Uterus (tissue), 3 donors: ENCODE measurements at regions not wholly inside any gene's neighbourhood (a gene's known extent, or its start where the extent isn't known, plus 50 kb on each side); places are given as distances from the start of the nearest gene placed in this dataset.

Experiments
- DNase-seq, 2 donors: peaks; one replicate each; pipeline ENCODE4 v3.0.0-alpha.2; 2019 to 2020
- H3K27ac ChIP-seq, 2 donors: fragments of 200-600 bp; sonication (generic); 1 replicate in 1 of 2; 2 replicates in 1 of 2; pipeline ENCODE4 v1.5.1; 2016 to 2018
- H3K27me3 ChIP-seq, 2 donors: fragments of 200-600 bp; sonication (generic); one replicate each; pipeline ENCODE4 v1.5.1; 2018 to 2019; ENCODE audit warnings: control low read depth in 1 of 2
- H3K36me3 ChIP-seq, 2 donors: fragments of 200-600 bp; sonication (generic); one replicate each; pipeline ENCODE4 v1.5.1; 2019; ENCODE audit warnings: control low read depth in 1 of 2
- H3K4me1 ChIP-seq, 2 donors: fragments of 200-600 bp; sonication (generic); one replicate each; pipeline ENCODE4 v1.5.1; 2018 to 2019; ENCODE audit warnings: control low read depth in 1 of 2
- H3K4me3 ChIP-seq, 2 donors: fragments of 200-600 bp; sonication (generic); 1 replicate in 1 of 2; 2 replicates in 1 of 2; pipeline ENCODE4 v1.5.1; 2018 to 2019; ENCODE audit warnings: mild to moderate bottlenecking in 1 of 2
- H3K9me3 ChIP-seq, 2 donors: fragments of 200-600 bp; sonication (generic); one replicate each; pipeline ENCODE4 v1.5.1; 2019; ENCODE audit warnings: control low read depth in 1 of 2
- POLR2A ChIP-seq, 2 donors: fragments of 450-650 bp; IDR thresholded peaks; one replicate each; pipeline ENCODE4 v1.6.1; 2016; ENCODE audit warnings: antibody characterized with exemption in 2 of 2, mild to moderate bottlenecking in 1 of 2, moderate library complexity in 1 of 2
- intact Hi-C: fragments of 100-400 bp; cut with DNase I; formaldehyde crosslinking; loops from one replicate; pipeline ENCODE4 v1.15.1; 2023; ENCODE audit warnings: low total_unique reads
- TF ChIP-seq, protein P1 (sequence below), 4 experiments: fragments of 200-600 bp in 2 of 4; fragments of 450-650 bp in 2 of 4; sonication (generic) in 2 of 4; IDR thresholded peaks; one replicate each; pipeline ENCODE4 v1.5.1; 2016 to 2019; ENCODE audit warnings: antibody characterized with exemption in 4 of 4, mild to moderate bottlenecking in 2 of 4, moderate library complexity in 1 of 4
- donor health status: DM: yes; HTN: yes; CAD: no.

DNA sequence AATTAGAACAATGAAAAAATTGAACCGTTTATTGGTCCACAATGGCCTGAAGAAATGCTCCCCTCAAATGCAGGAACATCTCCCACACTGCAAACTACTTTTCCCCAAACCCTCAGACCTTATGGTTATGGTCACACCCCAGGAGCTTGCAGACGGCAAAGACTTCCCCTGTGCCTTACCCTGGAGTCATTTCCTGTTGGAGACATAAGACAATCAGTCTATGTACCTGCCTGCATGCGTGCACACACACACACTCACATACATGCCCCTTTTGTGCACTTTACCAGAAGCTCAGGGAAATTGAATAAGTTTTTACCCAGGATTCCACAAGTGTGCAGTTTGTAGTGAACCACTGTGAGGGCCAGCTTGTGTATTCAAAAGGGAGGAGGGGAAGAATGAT is 281.9 kb upstream of the CELF4 start:
- Histone ChIP-seq H3K36me3 (no peaks in the 10 kb centered on the region), H3K9me3 (no peaks in the 10 kb centered on the region), H3K4me3 (no peak overlapping the region), H3K4me1 (no peaks in the 10 kb centered on the region), H3K27me3 (no peaks in the 10 kb centered on the region), H3K27ac (no peak overlapping the region)
- intact Hi-C loops = no loop called here
- no peak for DNase-seq
- TF ChIP-seq, protein P1, sequence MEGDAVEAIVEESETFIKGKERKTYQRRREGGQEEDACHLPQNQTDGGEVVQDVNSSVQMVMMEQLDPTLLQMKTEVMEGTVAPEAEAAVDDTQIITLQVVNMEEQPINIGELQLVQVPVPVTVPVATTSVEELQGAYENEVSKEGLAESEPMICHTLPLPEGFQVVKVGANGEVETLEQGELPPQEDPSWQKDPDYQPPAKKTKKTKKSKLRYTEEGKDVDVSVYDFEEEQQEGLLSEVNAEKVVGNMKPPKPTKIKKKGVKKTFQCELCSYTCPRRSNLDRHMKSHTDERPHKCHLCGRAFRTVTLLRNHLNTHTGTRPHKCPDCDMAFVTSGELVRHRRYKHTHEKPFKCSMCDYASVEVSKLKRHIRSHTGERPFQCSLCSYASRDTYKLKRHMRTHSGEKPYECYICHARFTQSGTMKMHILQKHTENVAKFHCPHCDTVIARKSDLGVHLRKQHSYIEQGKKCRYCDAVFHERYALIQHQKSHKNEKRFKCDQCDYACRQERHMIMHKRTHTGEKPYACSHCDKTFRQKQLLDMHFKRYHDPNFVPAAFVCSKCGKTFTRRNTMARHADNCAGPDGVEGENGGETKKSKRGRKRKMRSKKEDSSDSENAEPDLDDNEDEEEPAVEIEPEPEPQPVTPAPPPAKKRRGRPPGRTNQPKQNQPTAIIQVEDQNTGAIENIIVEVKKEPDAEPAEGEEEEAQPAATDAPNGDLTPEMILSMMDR (IDR thresholded peaks at IDR 0.05) = no peak
- no peak for TF ChIP-seq POLR2A (IDR thresholded peaks at IDR 0.05)

DNA sequence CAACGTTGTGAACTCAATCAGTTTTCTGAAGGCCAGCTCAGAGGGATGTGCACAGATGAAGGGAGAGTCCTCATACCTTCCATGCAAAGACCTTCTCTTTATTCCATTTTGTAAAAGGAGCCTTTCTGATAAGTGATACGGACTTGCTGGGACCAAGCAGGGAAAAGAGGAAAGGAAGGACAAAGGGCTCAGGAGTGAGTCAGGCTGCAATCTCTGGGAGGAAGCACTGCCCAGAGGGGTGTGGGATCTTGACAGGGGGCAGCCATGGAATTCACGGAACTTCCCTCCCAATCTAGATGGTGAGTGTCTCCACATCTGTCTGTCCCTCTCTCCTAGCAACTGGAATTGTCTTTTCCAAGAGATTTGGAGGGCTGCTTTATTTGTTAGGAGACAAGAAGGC is 281.4 kb upstream of the CELF4 start:
- DNase-seq = no peak

DNA sequence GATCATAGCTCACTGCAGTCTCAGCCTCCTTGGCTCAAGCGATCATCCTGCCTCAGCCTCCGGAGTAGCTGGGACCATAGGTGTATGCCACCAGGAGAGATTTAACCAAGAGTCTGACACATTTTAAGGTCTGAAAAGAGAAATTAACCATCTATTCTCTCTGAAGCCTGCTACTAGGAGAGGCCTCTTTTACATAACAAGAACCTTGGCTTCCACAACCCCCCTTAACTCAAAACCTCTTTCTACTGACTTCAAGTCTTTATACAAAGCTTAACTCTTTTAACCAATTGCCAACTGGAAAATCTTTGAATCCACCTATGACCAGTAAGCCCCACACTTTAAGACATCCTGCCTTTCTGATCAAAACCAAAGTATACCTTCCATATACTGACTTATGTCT is 279.9 kb upstream of the CELF4 start:
- H3K4me3 ChIP-seq = no peak overlapping the region
- TF ChIP-seq, protein P1 (IDR thresholded peaks at IDR 0.05) = no peak
- TF ChIP-seq POLR2A (IDR thresholded peaks at IDR 0.05) = no peak
- intact Hi-C loops = no loop called here
- H3K27ac ChIP-seq = no peak overlapping the region
- no peaks in the 10 kb centered on the region for H3K36me3 ChIP-seq
- no peaks in the 10 kb centered on the region for H3K27me3 ChIP-seq
- H3K4me1 ChIP-seq = no peaks in the 10 kb centered on the region
- DNase-seq = no peak
- H3K9me3 ChIP-seq = no peaks in the 10 kb centered on the region

More for the DNA sequence above, 281.4 kb upstream of the CELF4 start:
- TF ChIP-seq, protein P1 (IDR thresholded peaks at IDR 0.05) = no peak
- TF ChIP-seq POLR2A (IDR thresholded peaks at IDR 0.05) = no peak
- H3K27me3 ChIP-seq = no peaks in the 10 kb centered on the region
- H3K4me3 ChIP-seq = no peak overlapping the region
- no peaks in the 10 kb centered on the region for H3K9me3 ChIP-seq
- no peaks in the 10 kb centered on the region for H3K36me3 ChIP-seq
- H3K27ac ChIP-seq = no peak overlapping the region
- intact Hi-C loops = no loop called here
- H3K4me1 ChIP-seq = no peaks in the 10 kb centered on the region

DNA sequence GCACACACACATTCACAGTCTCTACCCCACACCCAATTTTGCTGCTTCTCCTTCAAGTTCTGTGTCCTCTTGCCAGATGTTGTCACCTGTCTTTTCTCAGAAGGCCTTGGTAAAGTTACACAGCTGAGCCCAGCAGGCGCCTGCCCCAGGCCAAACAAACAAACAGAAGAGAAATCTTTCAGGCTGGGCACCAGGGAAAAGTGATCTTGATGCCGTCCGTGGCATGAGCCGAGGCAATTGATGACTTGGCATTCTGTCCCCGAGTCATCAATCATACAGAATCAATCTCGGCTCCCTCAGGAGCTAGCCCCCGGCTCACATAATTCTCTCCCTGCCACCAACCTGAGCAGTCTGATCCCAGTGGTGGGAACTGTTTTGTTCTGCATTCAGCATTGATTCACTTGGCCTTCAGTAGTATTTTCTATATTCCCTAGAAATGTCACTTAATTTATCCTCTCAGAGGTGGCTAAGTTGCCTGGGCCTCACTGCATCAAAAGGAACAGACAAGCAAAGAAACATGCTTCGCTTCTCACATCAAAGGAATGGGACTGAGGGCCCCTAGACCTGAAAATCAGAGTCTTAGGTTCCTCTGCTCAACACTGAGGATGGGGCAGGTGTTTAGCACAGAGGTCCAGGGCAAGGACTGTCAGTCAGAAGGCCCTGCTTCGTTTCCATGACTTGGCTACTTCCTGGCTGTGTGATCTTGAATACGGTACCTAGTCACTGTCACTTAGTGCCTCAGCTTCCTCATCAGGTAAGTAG is 278.8 kb upstream of the CELF4 start:
- DNase-seq = no peak
- Histone ChIP-seq H3K36me3 (no peaks in the 10 kb centered on the region), H3K4me3 (no peak overlapping the region), H3K4me1 (no peaks in the 10 kb centered on the region), H3K9me3 (no peaks in the 10 kb centered on the region), H3K27me3 (no peaks in the 10 kb centered on the region), H3K27ac (no peak overlapping the region)
- TF ChIP-seq POLR2A (IDR thresholded peaks at IDR 0.05) = no peak
- TF ChIP-seq, protein P1 (IDR thresholded peaks at IDR 0.05) = no peak
- intact Hi-C loops = no loop called here

DNA sequence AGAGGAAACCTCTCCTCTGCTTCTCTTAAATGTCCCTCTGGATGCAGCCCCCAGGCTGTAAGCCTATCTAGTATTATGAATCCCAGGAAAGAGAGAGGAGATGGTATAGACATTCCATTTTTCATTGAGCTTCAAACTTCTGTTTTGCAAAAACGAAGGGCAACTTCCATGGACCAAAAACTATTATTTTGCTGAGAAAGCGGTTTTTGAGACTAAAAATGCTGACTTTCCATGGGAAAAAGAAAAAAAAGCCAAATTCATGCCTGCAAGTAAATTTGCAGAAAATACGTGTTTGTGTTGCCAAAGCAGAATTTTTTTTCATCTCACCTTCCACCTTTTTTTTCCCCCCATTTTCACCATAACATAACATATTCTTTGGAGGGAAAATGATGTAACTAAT is 272.5 kb upstream of the CELF4 start:
- Histone ChIP-seq H3K4me3 (no peak overlapping the region), H3K27ac (no peak overlapping the region), H3K27me3 (no peaks in the 10 kb centered on the region), H3K4me1 (no peaks in the 10 kb centered on the region), H3K9me3 (no peaks in the 10 kb centered on the region), H3K36me3 (no peaks in the 10 kb centered on the region)
- intact Hi-C loops = no loop called here
- DNase-seq = no peak
- TF ChIP-seq, protein P1 (IDR thresholded peaks at IDR 0.05) = no peak
- TF ChIP-seq POLR2A (IDR thresholded peaks at IDR 0.05) = no peak
